CD8-positive, alpha-beta memory T cell (primary cell): ENCODE measurements at regions not wholly inside any gene's neighbourhood (a gene's known extent, or its start where the extent isn't known, plus 50 kb on each side); places are given as distances from the start of the nearest gene placed in this dataset.

Source experiments
- CTCF ChIA-PET: fragments of 350-600 bp; sonication (Branson Sonifier 250); formaldehyde crosslinking; loops from one replicate; lab custom pipeline; 2021; ENCODE audit warnings: antibody characterized with exemption; lab: Charles Lee
- POLR2A ChIA-PET: fragments of 350-600 bp; sonication (Branson Sonifier 250); formaldehyde crosslinking; loops from one replicate; lab custom pipeline; 2021; ENCODE audit warnings: antibody characterized with exemption; lab: Charles Lee
- DNase-seq, 5 donors: peaks; one replicate each; pipeline versions ENCODE4 v3.0.0 to v3.0.0-alpha.2; 2020 to 2022; ENCODE audit warnings: mixed read lengths in 1 of 5
- H3K27ac ChIP-seq: one replicate; pipeline ENCODE4 v1.7.0; 2013; ENCODE audit warnings: low read depth, mild to moderate bottlenecking, low read length, moderate library complexity
- H3K27me3 ChIP-seq: 2 replicates; pipeline ENCODE4 v1.7.0; 2013; ENCODE audit warnings: low read length, mild to moderate bottlenecking; ENCODE audit not compliant: insufficient read depth, poor library complexity, severe bottlenecking
- H3K36me3 ChIP-seq: 2 replicates; pipeline ENCODE4 v1.7.0; 2013; ENCODE audit warnings: mild to moderate bottlenecking, low read length, moderate library complexity; ENCODE audit not compliant: insufficient read depth
- H3K4me1 ChIP-seq: 2 replicates; pipeline ENCODE4 v1.7.0; 2013; ENCODE audit warnings: mild to moderate bottlenecking, low read length, moderate library complexity; ENCODE audit not compliant: insufficient read depth
- H3K4me3 ChIP-seq: 2 replicates; pipeline ENCODE4 v1.7.0; 2013; ENCODE audit warnings: mild to moderate bottlenecking, low read length
- H3K9me3 ChIP-seq: 2 replicates; pipeline ENCODE4 v1.7.0; 2013; ENCODE audit warnings: mild to moderate bottlenecking, low read length
- H3K27ac Mint-ChIP-seq, 8 donors: one replicate each; pipeline ENCODE4 v1.8.0; 2020 to 2021; ENCODE audit warnings: mixed read lengths in 8 of 8, mild to moderate bottlenecking in 6 of 8, inconsistent platforms in 3 of 8, moderate library complexity in 3 of 8
- H3K27me3 Mint-ChIP-seq, 2 donors: one replicate each; pipeline ENCODE4 v1.8.0; 2020 to 2021; ENCODE audit warnings: mixed read lengths in 2 of 2, mild to moderate bottlenecking in 1 of 2, moderate library complexity in 1 of 2
- H3K36me3 Mint-ChIP-seq, 3 donors: one replicate each; pipeline ENCODE4 v1.8.0; 2020 to 2021; ENCODE audit warnings: mixed read lengths in 3 of 3, inconsistent platforms in 1 of 3, mild to moderate bottlenecking in 1 of 3
- H3K4me1 Mint-ChIP-seq, 3 donors: one replicate each; pipeline ENCODE4 v1.8.0; 2020 to 2021; ENCODE audit warnings: mixed read lengths in 3 of 3, inconsistent platforms in 1 of 3, mild to moderate bottlenecking in 1 of 3
- H3K4me3 Mint-ChIP-seq, 7 donors: one replicate each; pipeline ENCODE4 v1.8.0; 2020 to 2021; ENCODE audit warnings: mixed read lengths in 7 of 7, mild to moderate bottlenecking in 6 of 7, moderate library complexity in 4 of 7, inconsistent platforms in 2 of 7
- H3K9me3 Mint-ChIP-seq, 5 donors: one replicate each; pipeline ENCODE4 v1.8.0; 2020 to 2022; ENCODE audit warnings: mixed read lengths in 5 of 5, mild to moderate bottlenecking in 3 of 5, moderate library complexity in 2 of 5, inconsistent platforms in 1 of 5

DNA sequence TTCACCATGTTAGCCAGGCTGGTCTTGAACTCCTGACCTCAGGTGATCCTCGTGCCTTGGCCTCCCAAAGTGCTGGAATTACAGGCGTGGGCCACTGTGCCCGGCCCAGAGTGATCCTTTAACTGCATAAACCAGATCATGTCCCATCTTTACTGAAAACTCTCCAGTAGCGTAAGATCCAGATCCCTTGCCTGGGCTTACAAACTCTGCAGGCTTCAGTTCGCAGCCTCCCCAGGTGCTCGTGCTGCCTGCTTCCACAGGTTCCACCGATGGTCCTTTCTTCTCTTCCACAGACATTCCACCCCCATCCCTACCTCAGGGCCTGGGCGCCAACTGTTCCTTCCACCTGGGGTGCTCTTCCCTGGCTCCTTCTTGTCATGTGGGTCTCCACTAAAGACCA is 88.8 kb upstream of the SHANK2 start:
- no peak overlapping the region for H3K27ac Mint-ChIP-seq
- peaks cover 2 to 25% of the 10 kb centered on the region in 2 donors for H3K27me3 Mint-ChIP-seq
- Histone ChIP-seq H3K9me3 (no peaks in the 10 kb centered on the region), H3K4me1 (no peaks in the 10 kb centered on the region), H3K4me3 (no peak overlapping the region), H3K27me3 (no peaks in the 10 kb centered on the region), H3K36me3 (no peaks in the 10 kb centered on the region), H3K27ac (no peak overlapping the region)
- H3K36me3 Mint-ChIP-seq, result no peaks in the 10 kb centered on the region
- no peaks in the 10 kb centered on the region for H3K4me1 Mint-ChIP-seq
- H3K9me3 Mint-ChIP-seq, result no peaks in the 10 kb centered on the region
- H3K4me3 Mint-ChIP-seq, result no peak overlapping the region
- CTCF ChIA-PET, result interaction anchor here (1.3 kb wide), 1 partner anchor 19 kb away, joined by 5 read pairs; no protein-coding TSS in a partner anchor
- POLR2A ChIA-PET, result no interaction called here
- DNase-seq, result no peak

DNA sequence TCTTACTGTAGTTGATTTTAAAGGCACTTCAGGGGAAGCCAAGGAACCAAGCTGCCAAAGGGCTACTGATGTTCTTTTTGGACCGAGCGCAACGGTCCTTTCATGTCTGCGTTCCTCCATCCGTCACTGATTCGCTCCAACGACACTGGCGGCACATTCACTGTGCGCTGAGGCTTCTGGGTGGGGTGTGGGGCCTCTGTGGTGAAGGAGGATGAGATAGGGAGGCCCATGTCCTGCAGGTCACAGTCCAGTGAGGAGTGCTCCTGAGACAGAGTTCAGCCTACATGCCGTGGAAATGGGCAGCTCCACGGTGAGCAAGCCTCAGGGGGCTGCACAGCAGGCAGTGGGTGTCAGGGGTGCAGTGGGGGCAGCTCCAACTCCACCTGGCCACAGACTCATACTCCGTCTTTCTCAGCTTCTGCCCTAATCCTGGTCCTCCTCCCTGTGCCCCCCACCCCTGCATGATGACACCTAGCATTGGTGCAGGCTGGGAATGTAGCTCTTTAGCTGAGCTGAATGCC is 87.8 kb upstream of the SHANK2 start:
- H3K27me3 Mint-ChIP-seq, result peaks cover 3 to 20% of the 10 kb centered on the region in 2 donors
- H3K27ac Mint-ChIP-seq, result no peak overlapping the region
- ChIA-PET POLR2A (no interaction called here), CTCF (interaction anchor here (1.3 kb wide), 1 partner anchor 20 kb away, joined by 5 read pairs; no protein-coding TSS in a partner anchor)
- no peak for DNase-seq
- Histone ChIP-seq H3K4me1 (no peaks in the 10 kb centered on the region), H3K4me3 (no peak overlapping the region), H3K36me3 (no peaks in the 10 kb centered on the region), H3K27ac (no peak overlapping the region), H3K27me3 (no peaks in the 10 kb centered on the region), H3K9me3 (no peaks in the 10 kb centered on the region)
- H3K4me1 Mint-ChIP-seq, result no peaks in the 10 kb centered on the region
- no peak overlapping the region for H3K4me3 Mint-ChIP-seq
- peaks cover 0 to under 1% (median 0%) of the 10 kb centered on the region in 5 donors for H3K9me3 Mint-ChIP-seq
- no peaks in the 10 kb centered on the region for H3K36me3 Mint-ChIP-seq

DNA sequence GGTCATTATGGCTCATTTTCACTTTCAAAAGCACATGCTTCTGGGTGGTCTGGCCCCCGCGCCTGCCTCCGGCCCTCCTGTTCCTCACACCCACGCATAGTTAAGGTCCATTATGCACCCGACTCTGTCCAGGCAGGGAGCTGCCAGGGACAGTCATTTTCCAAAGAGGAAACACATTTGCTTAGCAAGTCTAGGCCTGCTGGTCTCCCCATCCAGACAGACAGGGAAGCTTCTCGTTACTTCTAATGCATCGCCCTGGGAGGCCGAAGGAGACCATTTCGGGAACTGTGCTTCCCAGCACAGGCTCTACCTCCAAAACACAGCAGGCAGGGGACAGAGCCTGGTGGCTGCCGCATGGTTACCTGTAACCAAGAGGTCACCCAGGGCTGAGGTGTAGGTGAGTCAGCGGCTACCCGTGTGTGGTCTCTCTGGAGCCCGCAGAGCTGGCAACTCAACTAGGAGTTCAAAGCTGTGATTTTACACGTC is 87.1 kb upstream of the SHANK2 start:
- H3K9me3 Mint-ChIP-seq, result peaks cover 0 to 7% (median 0%) of the 10 kb centered on the region in 5 donors
- no peaks in the 10 kb centered on the region for H3K27me3 ChIP-seq
- H3K4me1 ChIP-seq, result no peaks in the 10 kb centered on the region
- no peaks in the 10 kb centered on the region for H3K36me3 ChIP-seq
- no peaks in the 10 kb centered on the region for H3K36me3 Mint-ChIP-seq
- POLR2A ChIA-PET, result no interaction called here
- peaks cover 3 to 20% of the 10 kb centered on the region in 2 donors for H3K27me3 Mint-ChIP-seq
- no peak overlapping the region for H3K4me3 Mint-ChIP-seq
- DNase-seq, result no peak
- H3K4me1 Mint-ChIP-seq, result no peaks in the 10 kb centered on the region
- no peak overlapping the region for H3K27ac ChIP-seq
- no peak overlapping the region for H3K27ac Mint-ChIP-seq
- H3K9me3 ChIP-seq, result no peaks in the 10 kb centered on the region
- no peak overlapping the region for H3K4me3 ChIP-seq
- CTCF ChIA-PET, result no interaction called here

DNA sequence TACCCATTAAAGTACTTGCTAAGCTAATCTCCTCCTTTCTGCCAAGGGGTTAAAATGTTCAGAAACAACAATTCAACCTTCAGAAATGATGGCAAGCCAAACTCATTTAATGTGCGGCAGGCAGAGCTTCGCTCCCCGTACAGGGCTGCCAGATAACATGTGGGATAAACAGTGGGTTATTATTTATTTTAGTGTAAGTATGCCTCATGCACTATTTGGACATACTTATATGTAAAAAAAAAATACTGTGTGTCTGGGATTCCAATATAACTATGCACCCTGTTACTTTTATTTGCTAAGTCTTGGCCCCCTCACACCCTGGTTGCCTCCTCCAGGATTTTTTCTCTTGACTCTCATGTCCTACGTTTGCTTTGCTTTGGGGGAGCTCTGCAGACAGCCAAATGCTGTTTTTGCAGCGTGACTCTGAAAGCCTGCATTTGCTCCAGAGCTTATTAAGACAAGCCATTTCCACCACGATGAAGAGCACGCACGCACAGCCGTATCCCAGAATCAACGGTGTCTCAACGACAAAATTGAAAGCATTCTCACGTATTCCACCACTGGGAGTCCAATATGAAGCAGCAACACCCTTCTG is 86.5 kb upstream of the SHANK2 start:
- Histone ChIP-seq H3K36me3 (no peaks in the 10 kb centered on the region), H3K9me3 (no peaks in the 10 kb centered on the region), H3K4me3 (no peak overlapping the region), H3K27me3 (no peaks in the 10 kb centered on the region), H3K27ac (no peak overlapping the region), H3K4me1 (no peaks in the 10 kb centered on the region)
- peaks cover 3 to 20% of the 10 kb centered on the region in 2 donors for H3K27me3 Mint-ChIP-seq
- no peak overlapping the region for H3K27ac Mint-ChIP-seq
- H3K36me3 Mint-ChIP-seq, result no peaks in the 10 kb centered on the region
- H3K4me1 Mint-ChIP-seq, result no peaks in the 10 kb centered on the region
- ChIA-PET CTCF (no interaction called here), POLR2A (no interaction called here)
- H3K9me3 Mint-ChIP-seq, result peaks cover under 1 to 12% (median 3%) of the 10 kb centered on the region in 5 donors
- H3K4me3 Mint-ChIP-seq, result no peak overlapping the region
- DNase-seq, result no peak

DNA sequence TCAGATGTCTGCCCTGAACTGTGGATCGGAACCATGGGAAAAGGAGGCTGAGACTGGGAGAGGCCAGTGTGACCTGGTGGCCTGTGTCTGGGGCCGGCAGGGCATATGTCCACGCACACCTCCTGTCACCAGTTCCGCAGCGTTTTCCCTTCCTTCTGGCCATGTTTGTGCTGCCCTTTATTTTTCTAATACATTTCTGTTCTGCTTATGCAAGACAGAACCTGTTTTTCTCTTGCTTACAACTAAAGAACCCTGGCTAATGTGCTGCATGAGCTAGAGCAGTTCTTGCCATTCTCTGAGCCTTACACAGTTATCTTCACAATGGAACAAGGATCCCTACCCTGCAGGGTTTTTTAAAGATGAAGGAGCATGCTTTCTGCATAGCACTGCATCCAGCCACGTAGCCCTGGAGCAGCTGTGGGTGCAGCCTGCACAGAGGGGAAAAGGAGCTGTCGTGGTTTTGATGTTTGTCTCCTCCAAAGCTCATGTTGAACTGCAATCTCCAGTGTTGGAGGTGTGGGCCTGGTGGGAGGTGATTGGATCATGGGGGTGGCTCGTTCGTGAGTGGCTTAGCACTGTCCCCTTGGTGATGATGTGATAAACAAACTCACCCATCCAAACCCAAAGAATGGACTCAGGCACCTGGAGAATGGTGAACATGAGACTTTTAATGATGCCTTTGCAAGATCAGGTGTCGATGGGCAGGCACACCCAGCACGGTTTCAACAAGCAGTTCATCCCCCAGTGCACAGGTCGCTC is 84.8 kb upstream of the SHANK2 start:
- no peaks in the 10 kb centered on the region for H3K4me1 ChIP-seq
- ChIA-PET CTCF (no interaction called here), POLR2A (no interaction called here)
- no peaks in the 10 kb centered on the region for H3K36me3 ChIP-seq
- Mint-ChIP-seq H3K36me3 (peaks cover 0 to 1% (median 0%) of the 10 kb centered on the region in 3 donors), H3K4me3 (no peak overlapping the region), H3K27ac (no peak overlapping the region), H3K9me3 (peaks cover 9 to 25% (median 14%) of the 10 kb centered on the region in 5 donors), H3K27me3 (peaks cover 7 to 19% of the 10 kb centered on the region in 2 donors), H3K4me1 (no peaks in the 10 kb centered on the region)
- no peak overlapping the region for H3K27ac ChIP-seq
- no peak overlapping the region for H3K4me3 ChIP-seq
- peaks cover 6% of the 10 kb centered on the region for H3K9me3 ChIP-seq
- no peaks in the 10 kb centered on the region for H3K27me3 ChIP-seq
- DNase-seq, result no peak

DNA sequence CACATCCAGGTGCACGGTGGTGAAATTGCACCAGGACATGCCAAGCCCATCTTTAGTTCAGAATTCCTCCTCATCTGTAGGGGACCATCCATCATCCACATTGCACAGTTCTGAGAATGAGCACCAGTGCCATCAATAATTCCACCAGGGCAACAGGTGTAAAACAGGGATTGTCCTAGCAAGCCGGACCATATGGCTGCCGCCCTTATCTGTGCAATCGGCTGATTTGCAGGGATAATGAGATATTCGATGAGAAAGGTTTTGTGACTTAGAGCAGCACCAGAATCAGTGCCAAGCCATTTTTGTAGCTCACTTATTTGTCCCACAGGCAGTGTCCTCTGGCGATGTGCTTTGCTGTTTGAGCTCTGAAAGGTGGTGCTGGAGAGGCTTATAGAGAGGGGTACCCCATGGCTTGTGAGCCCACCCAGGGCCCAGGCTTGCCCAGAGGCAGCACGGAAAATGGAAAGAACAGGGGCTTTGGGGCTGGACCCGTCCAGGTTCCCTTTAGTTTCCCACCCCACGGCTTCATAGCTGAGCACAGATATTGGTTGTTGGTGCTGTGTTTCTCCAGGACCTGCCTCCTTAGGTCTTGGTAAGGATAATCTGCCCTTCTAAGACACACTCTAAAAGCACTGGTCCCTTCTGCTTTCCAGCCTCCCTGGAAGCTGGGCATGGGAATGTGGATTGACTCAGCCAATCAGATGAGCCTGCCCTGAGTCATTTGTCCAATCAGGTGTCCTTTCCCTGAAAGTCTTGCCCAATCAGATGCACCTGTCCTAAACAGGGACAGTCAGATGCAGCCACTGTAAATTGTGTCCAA is 84.0 kb upstream of the SHANK2 start:
- no peak for DNase-seq
- CTCF ChIA-PET, result no interaction called here
- peaks cover 0 to 1% (median 0%) of the 10 kb centered on the region in 3 donors for H3K36me3 Mint-ChIP-seq

DNA sequence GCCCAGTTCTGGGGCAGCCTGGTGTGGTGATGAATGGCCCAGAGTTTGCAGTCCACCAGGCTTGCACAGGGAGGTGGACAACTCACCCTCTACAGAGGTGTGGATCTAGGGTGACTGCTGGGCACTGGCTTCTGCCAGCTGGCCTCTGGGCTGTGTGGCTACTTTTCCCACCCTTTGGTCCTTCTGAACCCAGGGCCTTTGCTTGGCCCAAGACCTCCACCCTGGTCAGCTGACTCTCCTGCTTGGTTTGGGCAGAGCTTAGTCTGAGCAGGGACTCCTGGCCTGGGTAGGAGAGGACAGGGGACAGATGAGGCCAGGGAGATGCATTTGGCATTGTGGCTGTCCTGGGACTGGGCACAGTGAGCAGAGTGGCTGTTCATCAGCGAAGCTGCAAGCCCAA is 83.0 kb upstream of the SHANK2 start:
- Histone ChIP-seq H3K27ac (no peak overlapping the region), H3K4me3 (no peak overlapping the region), H3K4me1 (no peaks in the 10 kb centered on the region), H3K9me3 (peaks cover 6% of the 10 kb centered on the region), H3K27me3 (no peaks in the 10 kb centered on the region), H3K36me3 (no peaks in the 10 kb centered on the region)
- no peak overlapping the region for H3K27ac Mint-ChIP-seq
- peaks cover 5 to 7% of the 10 kb centered on the region in 2 donors for H3K27me3 Mint-ChIP-seq
- DNase-seq, result peak in 1 of 5 donors; percentile 26
- CTCF ChIA-PET, result no interaction called here
- H3K9me3 Mint-ChIP-seq, result peaks cover 9 to 26% (median 14%) of the 10 kb centered on the region in 5 donors
- H3K36me3 Mint-ChIP-seq, result peaks cover 0 to 1% (median 0%) of the 10 kb centered on the region in 3 donors
- POLR2A ChIA-PET, result no interaction called here
- H3K4me3 Mint-ChIP-seq, result no peak overlapping the region
- no peaks in the 10 kb centered on the region for H3K4me1 Mint-ChIP-seq

More for the DNA sequence above, 84.0 kb upstream of the SHANK2 start:
- peaks cover 9 to 26% (median 14%) of the 10 kb centered on the region in 5 donors for H3K9me3 Mint-ChIP-seq
- no peak overlapping the region for H3K27ac Mint-ChIP-seq
- no peaks in the 10 kb centered on the region for H3K4me1 ChIP-seq
- H3K36me3 ChIP-seq, result no peaks in the 10 kb centered on the region
- H3K4me3 ChIP-seq, result no peak overlapping the region
- POLR2A ChIA-PET, result no interaction called here
- no peak overlapping the region for H3K27ac ChIP-seq
- H3K27me3 Mint-ChIP-seq, result peaks cover 7 to 11% of the 10 kb centered on the region in 2 donors
- H3K9me3 ChIP-seq, result peaks cover 6% of the 10 kb centered on the region
- no peak overlapping the region for H3K4me3 Mint-ChIP-seq
- no peaks in the 10 kb centered on the region for H3K4me1 Mint-ChIP-seq
- no peaks in the 10 kb centered on the region for H3K27me3 ChIP-seq
